Activated CD8-positive, alpha-beta memory T cell treated with anti-CD3 and anti-CD28 coated beads, Interleukin-2, amount 10 ng/mL, durations not matched to agents 7 days and 5 days (primary cell): ENCODE measurements at regions not wholly inside any gene's neighbourhood (a gene's known extent, or its start where the extent isn't known, plus 50 kb on each side); places are given as distances from the start of the nearest gene placed in this dataset.

Source experiments
- ATAC-seq: fragments of 150-1000 bp; cut with Tn5 transposase; one replicate; pipeline ENCODE4 v1.10.0; 2021; ENCODE audit warnings: moderate library complexity
- CTCF ChIA-PET: fragments of 350-600 bp; sonication (Branson Sonifier 250); formaldehyde crosslinking; loops from one replicate; lab custom pipeline; 2021; ENCODE audit warnings: antibody characterized with exemption; lab: Charles Lee
- DNase-seq: peaks from one replicate; pipeline ENCODE4 v3.0.0-alpha.2; 2020
- H3K27ac Mint-ChIP-seq: one replicate; pipeline ENCODE4 v1.8.0; 2021; ENCODE audit warnings: mild to moderate bottlenecking, mixed read lengths
- H3K27me3 Mint-ChIP-seq: one replicate; pipeline ENCODE4 v1.8.0; 2021; ENCODE audit warnings: mixed read lengths
- H3K36me3 Mint-ChIP-seq: one replicate; pipeline ENCODE4 v1.8.0; 2021; ENCODE audit warnings: mild to moderate bottlenecking, mixed read lengths
- H3K4me1 Mint-ChIP-seq: one replicate; pipeline ENCODE4 v1.8.0; 2021; ENCODE audit warnings: mixed read lengths
- H3K4me3 Mint-ChIP-seq: one replicate; pipeline ENCODE4 v1.8.0; 2021; ENCODE audit warnings: mild to moderate bottlenecking, moderate library complexity, mixed read lengths
- H3K9me3 Mint-ChIP-seq: one replicate; pipeline ENCODE4 v1.8.0; 2022; ENCODE audit warnings: low read depth, mixed read lengths

- no peak overlapping the region for H3K27ac Mint-ChIP-seq
- peaks cover 4% of the 10 kb centered on the region for H3K9me3 Mint-ChIP-seq
- ATAC-seq, result no peak
- H3K27me3 Mint-ChIP-seq, result no peaks in the 10 kb centered on the region
- DNase-seq, result no peak
- no peak overlapping the region for H3K4me3 Mint-ChIP-seq
- H3K36me3 Mint-ChIP-seq, result no peaks in the 10 kb centered on the region
- H3K4me1 Mint-ChIP-seq, result no peaks in the 10 kb centered on the region
- CTCF ChIA-PET, result no interaction called here
Measured at GRCh38 chr3:162138509-162138908, 641.9 kb downstream of the OTOL1 start.

GRCh38 chr3:162139841-162140240, 643.2 kb downstream of the OTOL1 start:
- Mint-ChIP-seq H3K4me3 (no peak overlapping the region), H3K27ac (no peak overlapping the region), H3K27me3 (no peaks in the 10 kb centered on the region), H3K36me3 (no peaks in the 10 kb centered on the region), H3K9me3 (peaks cover 4% of the 10 kb centered on the region), H3K4me1 (no peaks in the 10 kb centered on the region)
- CTCF ChIA-PET, result no interaction called here
- no peak for DNase-seq
- no peak for ATAC-seq

DNA sequence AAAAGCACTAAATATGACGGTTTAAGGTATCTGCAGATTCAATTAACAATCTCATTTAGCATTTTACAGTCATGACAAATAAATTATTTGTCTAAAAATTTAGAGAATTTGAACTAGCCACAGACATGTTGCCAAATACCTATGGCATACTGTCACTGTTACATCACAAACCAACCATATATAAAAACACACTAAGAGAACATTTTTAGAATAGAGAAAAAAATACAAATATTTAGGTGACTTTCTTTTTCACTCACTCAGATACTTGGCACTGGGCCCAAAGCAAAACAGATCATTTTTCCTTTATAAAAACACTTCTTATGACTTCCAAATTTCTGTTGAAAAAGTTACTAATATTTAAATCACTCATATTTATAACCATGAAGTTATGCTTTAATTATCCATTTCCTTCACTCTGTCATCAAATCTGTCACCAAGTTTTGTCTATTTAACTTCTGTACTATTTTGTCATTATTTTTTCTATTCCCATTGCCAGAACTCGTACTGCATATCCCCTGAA, 644.7 kb downstream of the OTOL1 start:
- no peak for DNase-seq
- Mint-ChIP-seq H3K36me3 (no peaks in the 10 kb centered on the region), H3K9me3 (peaks cover 4% of the 10 kb centered on the region), H3K27me3 (no peaks in the 10 kb centered on the region), H3K4me1 (no peaks in the 10 kb centered on the region), H3K4me3 (no peak overlapping the region), H3K27ac (no peak overlapping the region)
- CTCF ChIA-PET, result no interaction called here
- no peak for ATAC-seq

GRCh38 chr3:162142511-162142910, 645.9 kb downstream of the OTOL1 start:
- Mint-ChIP-seq H3K27me3 (no peaks in the 10 kb centered on the region), H3K9me3 (peaks cover 4% of the 10 kb centered on the region), H3K4me3 (no peak overlapping the region), H3K27ac (no peak overlapping the region), H3K36me3 (no peaks in the 10 kb centered on the region), H3K4me1 (no peaks in the 10 kb centered on the region)
- DNase-seq (no peak), ATAC-seq (no peak)
- CTCF ChIA-PET, result no interaction called here

DNA sequence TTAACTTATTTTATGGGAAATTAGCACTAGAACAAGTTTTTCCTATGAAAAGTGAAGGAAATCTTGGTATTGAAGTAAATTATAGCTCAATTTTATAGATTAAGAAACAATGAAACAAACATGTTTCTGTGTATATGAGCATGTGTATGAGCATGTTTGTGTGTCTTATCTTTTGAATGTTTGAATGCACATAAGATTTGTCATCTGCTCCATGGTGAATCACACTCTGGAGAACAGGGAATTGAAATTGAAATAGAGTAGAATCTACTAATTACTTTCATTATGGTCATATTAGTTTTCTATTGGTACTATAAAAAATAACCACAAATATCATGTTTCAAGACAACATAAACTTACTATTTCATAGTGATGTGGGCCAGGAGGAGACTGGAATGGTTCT, 646.6 kb downstream of the OTOL1 start:
- DNase-seq, result no peak
- CTCF ChIA-PET, result no interaction called here
- no peak overlapping the region for H3K27ac Mint-ChIP-seq
- H3K9me3 Mint-ChIP-seq, result peaks cover 4% of the 10 kb centered on the region
- H3K4me1 Mint-ChIP-seq, result no peaks in the 10 kb centered on the region
- H3K36me3 Mint-ChIP-seq, result no peaks in the 10 kb centered on the region
- H3K4me3 Mint-ChIP-seq, result no peak overlapping the region
- no peaks in the 10 kb centered on the region for H3K27me3 Mint-ChIP-seq
- ATAC-seq, result no peak

DNA sequence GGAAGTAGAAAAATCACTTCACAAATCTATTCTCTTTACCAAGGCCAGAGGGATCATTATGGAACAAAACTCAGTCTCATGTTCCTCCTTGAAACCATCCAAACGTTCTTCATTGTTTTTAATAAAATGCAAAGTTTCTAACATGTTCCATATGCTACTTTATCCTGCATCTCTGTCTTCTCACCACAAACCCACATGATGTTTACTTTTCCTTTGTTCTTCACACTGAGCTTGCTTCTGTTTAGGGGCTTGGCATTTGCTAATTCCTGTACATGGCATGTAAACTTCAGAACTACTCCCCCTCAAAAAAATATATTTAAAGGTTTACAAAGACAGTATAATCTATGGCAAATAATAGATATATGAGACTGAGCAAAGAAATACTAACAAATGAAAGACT, 651.4 kb downstream of the OTOL1 start:
- Mint-ChIP-seq H3K27me3 (no peaks in the 10 kb centered on the region), H3K27ac (no peak overlapping the region), H3K4me3 (no peak overlapping the region), H3K4me1 (no peaks in the 10 kb centered on the region), H3K9me3 (no peaks in the 10 kb centered on the region), H3K36me3 (no peaks in the 10 kb centered on the region)
- ATAC-seq (no peak), DNase-seq (no peak)
- CTCF ChIA-PET, result no interaction called here

DNA sequence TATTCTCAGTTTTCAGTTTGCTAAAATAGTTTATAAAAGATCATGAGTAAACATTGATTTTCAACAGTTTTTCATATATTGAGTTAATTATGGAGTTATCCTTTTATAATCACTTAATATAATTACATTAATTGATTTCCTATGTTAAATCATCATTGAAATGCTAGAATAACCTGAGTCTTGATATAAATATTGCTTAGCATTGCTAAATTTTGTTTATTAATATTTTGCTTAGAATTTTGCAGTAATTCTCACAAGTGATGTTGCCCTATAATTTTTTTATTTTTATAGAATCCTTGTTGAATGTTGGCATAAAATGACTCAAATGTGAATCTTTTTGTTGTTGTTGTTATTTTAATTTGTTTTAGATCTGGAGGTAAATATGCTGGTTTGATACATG, 654.2 kb downstream of the OTOL1 start:
- no peaks in the 10 kb centered on the region for H3K36me3 Mint-ChIP-seq

DNA sequence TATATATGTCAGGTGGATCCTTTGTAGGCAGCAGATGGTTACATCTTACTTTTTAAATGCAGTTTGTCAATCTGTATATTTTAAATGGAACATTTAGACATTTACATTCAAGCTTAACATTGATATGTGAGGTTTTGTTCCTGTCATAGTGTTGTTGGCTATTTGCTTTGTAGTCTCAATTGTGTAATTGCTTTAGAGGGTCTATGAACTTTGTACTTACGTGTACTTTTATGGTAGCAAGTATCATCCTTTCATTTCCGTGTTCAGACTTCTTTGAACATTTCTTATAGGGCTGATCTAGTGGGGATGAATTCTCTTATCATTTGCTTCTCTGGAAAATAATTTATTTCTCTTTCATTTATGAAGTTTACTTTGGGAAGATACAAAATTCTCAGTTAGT, 656.0 kb downstream of the OTOL1 start:
- DNase-seq, result no peak
- H3K4me3 Mint-ChIP-seq, result no peak overlapping the region
- ATAC-seq, result no peak
- no peak overlapping the region for H3K27ac Mint-ChIP-seq
- CTCF ChIA-PET, result no interaction called here
- H3K9me3 Mint-ChIP-seq, result no peaks in the 10 kb centered on the region
- H3K27me3 Mint-ChIP-seq, result no peaks in the 10 kb centered on the region
- H3K4me1 Mint-ChIP-seq, result no peaks in the 10 kb centered on the region
- no peaks in the 10 kb centered on the region for H3K36me3 Mint-ChIP-seq

More for the DNA sequence above, 654.2 kb downstream of the OTOL1 start:
- CTCF ChIA-PET, result no interaction called here
- Mint-ChIP-seq H3K27me3 (no peaks in the 10 kb centered on the region), H3K4me3 (no peak overlapping the region), H3K27ac (no peak overlapping the region), H3K4me1 (no peaks in the 10 kb centered on the region), H3K9me3 (no peaks in the 10 kb centered on the region)
- ATAC-seq (no peak), DNase-seq (no peak)

DNA sequence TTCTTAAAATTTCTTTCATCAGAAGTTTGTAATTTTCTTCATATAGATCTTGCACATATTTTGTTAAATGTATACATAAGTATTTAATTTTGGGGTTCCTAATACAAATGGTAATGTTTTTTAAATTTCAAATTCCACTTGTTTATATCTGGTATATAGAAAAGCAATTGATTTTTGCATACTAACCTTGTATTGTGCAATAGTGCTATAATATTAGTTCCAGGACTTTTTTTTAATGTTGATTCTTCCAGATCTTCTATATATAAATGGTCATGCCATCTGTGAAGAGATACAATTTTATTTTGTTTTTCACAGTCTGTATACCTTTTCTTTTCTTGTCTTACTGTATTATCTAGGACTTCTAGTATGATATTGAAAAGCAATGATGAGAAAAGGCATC, 665.0 kb downstream of the OTOL1 start:
- H3K9me3 Mint-ChIP-seq, result peaks cover 8% of the 10 kb centered on the region
- H3K27me3 Mint-ChIP-seq, result no peaks in the 10 kb centered on the region
- no peak overlapping the region for H3K4me3 Mint-ChIP-seq
- no peak overlapping the region for H3K27ac Mint-ChIP-seq
- ATAC-seq, result no peak
- no peaks in the 10 kb centered on the region for H3K36me3 Mint-ChIP-seq
- H3K4me1 Mint-ChIP-seq, result no peaks in the 10 kb centered on the region
- CTCF ChIA-PET, result no interaction called here
- no peak for DNase-seq

- CTCF ChIA-PET, result no interaction called here
- no peak overlapping the region for H3K27ac Mint-ChIP-seq
- DNase-seq (no peak), ATAC-seq (no peak)
- peaks cover 3% of the 10 kb centered on the region for H3K9me3 Mint-ChIP-seq
- no peaks in the 10 kb centered on the region for H3K36me3 Mint-ChIP-seq
- no peak overlapping the region for H3K4me3 Mint-ChIP-seq
- H3K27me3 Mint-ChIP-seq, result no peaks in the 10 kb centered on the region
- H3K4me1 Mint-ChIP-seq, result no peaks in the 10 kb centered on the region
Measured at GRCh38 chr3:162165346-162165745, 668.7 kb downstream of the OTOL1 start.

DNA sequence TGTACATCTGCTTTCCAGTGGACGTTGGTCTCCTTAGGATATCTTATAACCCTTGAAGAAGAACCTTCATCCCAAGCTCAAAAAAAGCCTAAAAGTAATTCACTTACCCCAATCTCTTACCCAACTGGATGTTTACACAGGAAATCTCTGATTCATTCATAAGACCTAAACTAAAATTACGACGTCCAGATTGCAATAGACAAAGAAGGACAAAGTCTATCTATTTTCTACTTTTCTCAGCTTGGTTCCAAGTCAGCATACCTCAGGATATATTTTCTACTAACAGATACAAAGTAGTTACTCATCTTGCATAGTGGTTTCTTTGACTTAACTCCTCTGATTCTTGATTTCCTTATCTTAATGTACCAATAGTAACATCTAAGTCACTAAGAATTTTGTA, 669.9 kb downstream of the OTOL1 start:
- Mint-ChIP-seq H3K9me3 (peaks cover 6% of the 10 kb centered on the region), H3K27me3 (no peaks in the 10 kb centered on the region), H3K4me3 (no peak overlapping the region), H3K4me1 (no peaks in the 10 kb centered on the region), H3K27ac (no peak overlapping the region), H3K36me3 (no peaks in the 10 kb centered on the region)
- DNase-seq (no peak), ATAC-seq (no peak)
- CTCF ChIA-PET, result no interaction called here

DNA sequence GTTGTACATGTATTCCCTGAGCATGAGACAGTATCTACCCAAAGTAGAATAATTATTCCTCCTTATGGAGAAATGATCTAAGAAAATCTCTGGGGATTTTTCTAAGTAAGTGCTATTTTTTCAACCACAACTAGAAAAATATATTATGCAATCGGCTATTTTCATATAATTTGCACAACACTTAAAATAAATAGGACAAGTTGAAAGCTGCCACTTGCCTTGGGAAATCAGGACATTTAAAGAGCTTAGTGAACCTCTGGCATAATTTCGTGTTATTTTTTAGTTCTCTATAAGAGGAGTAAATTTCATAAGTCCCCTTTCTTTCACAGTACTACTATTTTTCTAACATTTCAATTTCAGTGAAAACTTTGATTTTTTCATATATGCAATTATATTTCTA, 672.1 kb downstream of the OTOL1 start:
- Mint-ChIP-seq H3K36me3 (no peaks in the 10 kb centered on the region), H3K27ac (no peak overlapping the region), H3K9me3 (peaks cover 6% of the 10 kb centered on the region), H3K4me3 (no peak overlapping the region), H3K27me3 (no peaks in the 10 kb centered on the region), H3K4me1 (no peaks in the 10 kb centered on the region)
- DNase-seq (no peak), ATAC-seq (no peak)
- CTCF ChIA-PET, result no interaction called here

- H3K4me3 Mint-ChIP-seq, result no peak overlapping the region
- DNase-seq, result no peak
- no peaks in the 10 kb centered on the region for H3K36me3 Mint-ChIP-seq
Measured at GRCh38 chr3:162170581-162170980, 674.0 kb downstream of the OTOL1 start.

DNA sequence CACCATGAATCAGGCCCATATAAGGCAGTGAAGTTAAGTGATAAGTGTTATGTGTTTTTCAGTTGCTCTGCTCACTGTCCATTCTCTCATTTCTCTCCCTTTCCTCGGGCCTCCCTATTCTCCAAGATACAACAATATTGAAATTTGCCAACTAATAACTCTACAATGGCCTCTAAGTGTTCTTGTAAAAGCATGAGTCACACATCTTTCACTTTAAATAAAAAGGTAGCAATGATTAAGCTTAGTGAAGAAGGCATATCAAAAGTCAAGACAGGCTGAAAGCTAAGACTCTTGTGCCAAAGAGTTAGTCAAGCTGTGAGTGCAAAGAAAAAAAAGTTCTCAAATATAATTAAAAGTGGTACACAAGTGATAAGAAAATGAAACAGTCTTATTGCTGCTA, 675.4 kb downstream of the OTOL1 start:
- ATAC-seq (no peak), DNase-seq (no peak)
- Mint-ChIP-seq H3K27ac (no peak overlapping the region), H3K27me3 (no peaks in the 10 kb centered on the region), H3K4me3 (no peak overlapping the region), H3K36me3 (no peaks in the 10 kb centered on the region), H3K9me3 (peaks cover 4% of the 10 kb centered on the region), H3K4me1 (no peaks in the 10 kb centered on the region)
- CTCF ChIA-PET, result no interaction called here

More at GRCh38 chr3:162170581-162170980, 674.0 kb downstream of the OTOL1 start:
- no peaks in the 10 kb centered on the region for H3K4me1 Mint-ChIP-seq
- H3K9me3 Mint-ChIP-seq, result peaks cover 6% of the 10 kb centered on the region
- H3K27me3 Mint-ChIP-seq, result no peaks in the 10 kb centered on the region
- CTCF ChIA-PET, result no interaction called here
- no peak overlapping the region for H3K27ac Mint-ChIP-seq
- no peak for ATAC-seq

GRCh38 chr3:162175145-162175544, 678.5 kb downstream of the OTOL1 start:
- CTCF ChIA-PET, result no interaction called here
- ATAC-seq (no peak), DNase-seq (no peak)
- Mint-ChIP-seq H3K9me3 (peaks cover 4% of the 10 kb centered on the region), H3K36me3 (no peaks in the 10 kb centered on the region), H3K4me1 (no peaks in the 10 kb centered on the region), H3K4me3 (no peak overlapping the region), H3K27me3 (no peaks in the 10 kb centered on the region), H3K27ac (no peak overlapping the region)
